Fibroblast of lung (primary cell): ENCODE measurements at regions not wholly inside any gene's neighbourhood (a gene's known extent, or its start where the extent isn't known, plus 50 kb on each side); places are given as distances from the start of the nearest gene placed in this dataset.

ENCODE experiments used
- CTCF ChIP-seq, 2 donors: IDR thresholded peaks in 1 of 2; conservative IDR thresholded peaks in 1 of 2; 1 replicate in 1 of 2; 2 replicates in 1 of 2; pipeline ENCODE4 v1.5.1; 2011 to 2012; ENCODE audit warnings: low read length in 2 of 2, control low read depth in 1 of 2, inconsistent platforms in 1 of 2, low read depth in 1 of 2, mild to moderate bottlenecking in 1 of 2
- EZH2 ChIP-seq: IDR thresholded peaks from 2 replicates; pipeline ENCODE4 v1.5.1; 2012; ENCODE audit warnings: low read length, control low read depth, mild to moderate bottlenecking; ENCODE audit errors: missing control alignments

DNA sequence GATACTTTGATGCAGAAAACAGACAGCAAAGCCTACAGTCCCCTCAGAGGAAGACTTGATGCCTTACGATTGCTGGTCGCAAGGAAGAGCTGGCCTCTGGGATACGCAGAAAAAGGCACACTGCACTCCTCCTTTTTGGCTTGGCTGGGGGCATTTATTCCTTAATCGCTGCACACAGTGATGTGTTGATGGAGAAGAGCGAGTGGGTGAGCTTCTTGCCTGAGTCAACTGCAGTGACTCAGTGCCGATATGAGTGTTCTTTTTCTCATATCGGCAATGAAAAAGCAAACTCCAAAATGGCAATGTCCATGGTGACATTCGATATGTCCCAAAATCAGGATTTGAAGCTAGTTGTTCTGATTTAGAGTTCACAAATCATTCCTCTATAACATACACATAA, 794.8 kb downstream of the HACE1 start:
- TF ChIP-seq CTCF (conservative IDR thresholded peaks at IDR 0.05 in 1 of 2, IDR thresholded peaks at IDR 0.05 in 1 of 2; ENCODE audit: low read depth in 1 of 2, low read length in 2 of 2) (no peak), EZH2 (no peak)
